Karpas-422 (cell line): ENCODE measurements at regions not wholly inside any gene's neighbourhood (a gene's known extent, or its start where the extent isn't known, plus 50 kb on each side); places are given as distances from the start of the nearest gene placed in this dataset.

ENCODE experiments used
- DNase-seq: peaks from one replicate; pipeline ENCODE4 v3.0.0-alpha.2; 2015
- H2AFZ ChIP-seq: fragments of 200-600 bp; sonication (generic); 2 replicates; pipeline ENCODE4 v1.6.1; 2014; ENCODE audit warnings: antibody characterized with exemption, low read length, mixed read lengths
- H3K27ac ChIP-seq: fragments of 200-600 bp; sonication (generic); 2 replicates; pipeline ENCODE4 v1.5.1; 2014; ENCODE audit warnings: mild to moderate bottlenecking, low read length, moderate library complexity
- H3K27me3 ChIP-seq: fragments of 200-600 bp; sonication (generic); 2 replicates; pipeline ENCODE4 v1.6.1; 2014; ENCODE audit warnings: low read length, mixed read lengths
- H3K36me3 ChIP-seq: fragments of 200-600 bp; sonication (generic); 2 replicates; pipeline ENCODE4 v1.6.1; 2014; ENCODE audit warnings: low read length, mixed read lengths; ENCODE audit not compliant: insufficient read depth
- H3K4me1 ChIP-seq: fragments of 200-600 bp; sonication (generic); 2 replicates; pipeline ENCODE4 v1.6.1; 2014; ENCODE audit warnings: mild to moderate bottlenecking, low read length, mixed read lengths
- H3K4me2 ChIP-seq: fragments of 200-600 bp; sonication (generic); 2 replicates; pipeline ENCODE4 v1.6.1; 2014; ENCODE audit warnings: low read length, low read depth, mild to moderate bottlenecking; ENCODE audit not compliant: poor library complexity, severe bottlenecking
- H3K4me3 ChIP-seq: fragments of 200-600 bp; sonication (generic); 2 replicates; pipeline ENCODE4 v1.5.1; 2014; ENCODE audit warnings: mild to moderate bottlenecking, antibody characterized with exemption, low read length, mixed read lengths
- H3K79me2 ChIP-seq: fragments of 200-600 bp; sonication (generic); 2 replicates; pipeline ENCODE4 v1.6.1; 2014; ENCODE audit warnings: mild to moderate bottlenecking, low read length, mixed read lengths
- H3K9ac ChIP-seq: fragments of 200-600 bp; sonication (generic); 2 replicates; pipeline ENCODE4 v1.6.0; 2014; ENCODE audit warnings: low read length
- H3K9me2 ChIP-seq: fragments of 200-600 bp; sonication (generic), shearing (Covaris generic); replicated peaks from 2 replicates; pipeline ENCODE4 v1.6.0; 2014; ENCODE audit warnings: mild to moderate bottlenecking, low read length, moderate library complexity; ENCODE audit not compliant: insufficient read depth
- H3K9me3 ChIP-seq: fragments of 300-700, 200-600 bp; sonication (generic); 2 replicates; pipeline ENCODE4 v1.6.1; 2014; ENCODE audit warnings: low read length, mixed read lengths
- H4K20me1 ChIP-seq: fragments of 200-600 bp; sonication (generic); 2 replicates; pipeline ENCODE4 v1.6.1; 2014; ENCODE audit warnings: mild to moderate bottlenecking, antibody characterized with exemption, low read length, low read depth; ENCODE audit not compliant: insufficient read depth

GRCh38 chr2:853203-853870 is 97.3 kb upstream of the SNTG2 start:
- Histone ChIP-seq H3K36me3 (no peaks in the 10 kb centered on the region), H3K4me3 (no peak overlapping the region), H3K9me3 (no peaks in the 10 kb centered on the region), H3K4me2 (no peak overlapping the region), H2AFZ (no peak overlapping the region), H3K27me3 (no peaks in the 10 kb centered on the region), H3K27ac (no peak overlapping the region), H3K4me1 (no peaks in the 10 kb centered on the region), H4K20me1 (no peaks in the 10 kb centered on the region), H3K79me2 (no peaks in the 10 kb centered on the region), H3K9ac (no peak overlapping the region), H3K9me2 (no peaks in the 10 kb centered on the region)
- no peak for DNase-seq

DNA sequence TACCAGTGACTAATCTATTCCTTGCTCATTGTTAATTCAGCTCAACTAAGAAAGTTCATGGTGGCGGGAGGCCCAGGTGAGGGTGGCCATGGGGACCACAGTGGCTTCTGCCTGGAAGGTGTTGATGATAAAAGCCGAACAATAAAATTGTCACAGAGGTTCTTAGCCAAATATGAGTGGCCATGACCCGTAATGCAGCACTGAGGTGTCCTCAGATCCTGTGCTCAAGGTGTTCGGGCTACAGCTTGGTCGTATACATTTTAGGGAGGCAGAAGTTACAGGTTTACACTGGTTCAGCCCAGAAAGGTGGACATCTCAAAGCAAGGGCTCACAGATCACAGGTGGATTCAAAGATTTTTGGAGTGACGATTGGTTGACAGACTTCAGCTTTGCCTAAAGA is 98.5 kb upstream of the SNTG2 start:
- no peak overlapping the region for H3K27ac ChIP-seq

GRCh38 chr2:851680-852079 is 99.0 kb upstream of the SNTG2 start:
- Histone ChIP-seq H3K36me3 (no peaks in the 10 kb centered on the region), H3K9me2 (no peaks in the 10 kb centered on the region), H3K27ac (no peak overlapping the region), H2AFZ (no peak overlapping the region), H3K79me2 (no peaks in the 10 kb centered on the region), H4K20me1 (no peaks in the 10 kb centered on the region), H3K4me2 (no peak overlapping the region), H3K4me1 (peaks cover 12% of the 10 kb centered on the region), H3K9ac (no peak overlapping the region), H3K4me3 (no peak overlapping the region), H3K27me3 (no peaks in the 10 kb centered on the region), H3K9me3 (no peaks in the 10 kb centered on the region)
- no peak for DNase-seq

More for the DNA sequence above, 98.5 kb upstream of the SNTG2 start:
- no peaks in the 10 kb centered on the region for H4K20me1 ChIP-seq
- H3K9me3 ChIP-seq, result no peaks in the 10 kb centered on the region
- H3K4me2 ChIP-seq, result no peak overlapping the region
- no peak overlapping the region for H3K9ac ChIP-seq
- no peak overlapping the region for H3K4me3 ChIP-seq
- no peak overlapping the region for H2AFZ ChIP-seq
- no peaks in the 10 kb centered on the region for H3K36me3 ChIP-seq
- no peaks in the 10 kb centered on the region for H3K79me2 ChIP-seq
- DNase-seq, result no peak
- H3K27me3 ChIP-seq, result no peaks in the 10 kb centered on the region
- H3K4me1 ChIP-seq, result peaks cover 11% of the 10 kb centered on the region
- H3K9me2 ChIP-seq, result no peaks in the 10 kb centered on the region

DNA sequence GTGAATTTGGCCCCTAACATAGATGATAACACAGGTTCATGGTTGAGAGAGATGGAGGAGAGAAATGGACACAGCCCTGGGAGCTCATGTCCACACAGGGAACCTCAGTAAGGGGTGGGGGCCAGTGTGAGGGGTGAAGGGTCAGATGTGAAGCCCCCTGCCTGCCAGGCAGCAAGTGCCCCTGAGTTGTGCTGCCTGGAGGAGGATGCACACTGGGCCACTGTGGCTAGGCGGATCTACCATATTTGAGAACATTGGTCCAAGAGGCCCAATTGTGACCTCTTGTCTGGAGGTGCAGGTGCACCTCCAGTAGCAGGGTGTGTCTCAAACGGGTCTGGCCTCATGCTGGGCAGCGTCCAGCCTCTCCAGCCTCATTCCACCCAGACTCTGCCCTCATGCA is 99.6 kb upstream of the SNTG2 start:
- no peak overlapping the region for H3K27ac ChIP-seq
- H3K79me2 ChIP-seq, result no peaks in the 10 kb centered on the region
- H3K4me3 ChIP-seq, result no peak overlapping the region
- H3K27me3 ChIP-seq, result no peaks in the 10 kb centered on the region
- no peaks in the 10 kb centered on the region for H3K9me2 ChIP-seq
- H2AFZ ChIP-seq, result no peak overlapping the region
- no peaks in the 10 kb centered on the region for H3K9me3 ChIP-seq
- no peaks in the 10 kb centered on the region for H4K20me1 ChIP-seq
- no peak overlapping the region for H3K4me2 ChIP-seq
- DNase-seq, result no peak
- H3K4me1 ChIP-seq, result peaks cover 12% of the 10 kb centered on the region
- H3K9ac ChIP-seq, result no peak overlapping the region
- H3K36me3 ChIP-seq, result no peaks in the 10 kb centered on the region

DNA sequence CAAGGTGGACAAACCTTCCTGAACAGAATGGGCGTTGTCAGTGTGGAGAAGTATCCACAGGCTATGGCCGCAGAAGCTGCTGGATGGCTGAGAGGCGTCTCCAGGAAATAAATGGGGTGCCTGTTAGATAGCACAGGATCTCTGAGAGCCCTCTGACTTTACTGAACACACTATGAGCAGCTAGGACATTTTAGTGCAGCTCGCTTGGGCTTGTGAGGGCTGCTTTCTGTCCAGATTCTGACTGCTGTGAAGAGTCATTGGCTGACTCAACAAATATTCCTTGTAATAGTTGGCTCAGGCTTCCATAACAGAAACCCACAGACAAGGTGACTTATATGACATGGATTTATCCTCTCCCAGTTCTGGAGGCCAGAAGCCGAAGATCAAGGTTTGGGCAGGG is 100.2 kb upstream of the SNTG2 start:
- H3K9me3 ChIP-seq, result no peaks in the 10 kb centered on the region
- H3K4me3 ChIP-seq, result no peak overlapping the region
- H3K4me2 ChIP-seq, result no peak overlapping the region
- no peaks in the 10 kb centered on the region for H3K79me2 ChIP-seq
- no peak overlapping the region for H3K9ac ChIP-seq
- no peak overlapping the region for H2AFZ ChIP-seq
- H3K27me3 ChIP-seq, result no peaks in the 10 kb centered on the region
- no peak overlapping the region for H3K27ac ChIP-seq
- no peaks in the 10 kb centered on the region for H4K20me1 ChIP-seq
- H3K9me2 ChIP-seq, result no peaks in the 10 kb centered on the region
- peak; percentile 58 for DNase-seq
- peaks cover 12% of the 10 kb centered on the region for H3K4me1 ChIP-seq
- H3K36me3 ChIP-seq, result no peaks in the 10 kb centered on the region

DNA sequence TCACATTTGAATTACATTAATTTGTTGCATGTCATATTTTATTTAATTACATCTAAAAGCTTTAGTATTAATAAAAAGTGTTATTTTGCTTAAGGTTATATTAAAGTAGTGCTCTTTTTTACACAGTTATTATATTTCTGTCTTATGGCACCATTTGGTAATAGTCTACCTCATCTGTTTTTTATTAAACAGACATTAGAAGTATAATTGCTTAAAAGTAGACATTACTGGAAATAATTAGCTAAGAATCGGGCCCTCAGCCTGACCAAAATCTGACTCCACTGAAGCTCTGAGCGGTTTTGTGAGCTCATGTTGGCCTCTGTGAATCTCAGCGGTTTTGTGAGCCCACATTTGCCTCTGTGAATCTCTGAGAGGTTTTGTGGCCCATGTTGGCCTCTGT is 102.5 kb upstream of the SNTG2 start:
- H3K4me2 ChIP-seq, result no peak overlapping the region
- no peaks in the 10 kb centered on the region for H4K20me1 ChIP-seq
- no peaks in the 10 kb centered on the region for H3K9me3 ChIP-seq
- no peak overlapping the region for H3K4me3 ChIP-seq
- no peaks in the 10 kb centered on the region for H3K9me2 ChIP-seq
- peak overlapping the region; percentile 73 for H2AFZ ChIP-seq
- peaks cover 12% of the 10 kb centered on the region for H3K4me1 ChIP-seq
- H3K79me2 ChIP-seq, result no peaks in the 10 kb centered on the region
- DNase-seq, result no peak
- H3K36me3 ChIP-seq, result no peaks in the 10 kb centered on the region
- no peaks in the 10 kb centered on the region for H3K27me3 ChIP-seq
- no peak overlapping the region for H3K9ac ChIP-seq
- H3K27ac ChIP-seq, result no peak overlapping the region

DNA sequence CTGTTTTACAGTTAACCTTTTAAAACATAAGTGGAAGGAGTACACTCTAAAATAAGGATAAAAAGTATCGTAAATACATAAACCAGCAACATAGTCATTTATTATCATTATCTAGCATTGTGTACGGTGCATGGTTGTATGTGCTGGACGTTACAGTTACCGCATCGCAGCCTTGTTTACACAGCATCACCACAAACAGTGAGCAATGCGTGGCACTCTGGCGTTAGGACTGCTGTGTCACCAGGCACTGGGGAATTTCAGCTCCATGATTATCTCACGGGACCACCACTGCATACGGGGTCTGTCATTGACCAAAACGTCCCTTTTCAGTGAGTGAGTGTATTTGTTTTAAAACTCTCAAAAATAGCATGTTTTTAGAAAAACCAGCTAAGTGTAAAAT is 103.0 kb upstream of the SNTG2 start:
- H3K4me1 ChIP-seq, result peaks cover 12% of the 10 kb centered on the region
- H3K79me2 ChIP-seq, result no peaks in the 10 kb centered on the region
- H3K27ac ChIP-seq, result peak overlapping the region; percentile 24; the same call in 1 of the 2 replicates
- no peaks in the 10 kb centered on the region for H3K27me3 ChIP-seq
- no peaks in the 10 kb centered on the region for H4K20me1 ChIP-seq
- H2AFZ ChIP-seq, result no peak overlapping the region
- no peak for DNase-seq
- H3K9ac ChIP-seq, result no peak overlapping the region
- no peak overlapping the region for H3K4me2 ChIP-seq
- H3K9me2 ChIP-seq, result no peaks in the 10 kb centered on the region
- H3K4me3 ChIP-seq, result no peak overlapping the region
- H3K9me3 ChIP-seq, result no peaks in the 10 kb centered on the region
- no peaks in the 10 kb centered on the region for H3K36me3 ChIP-seq

DNA sequence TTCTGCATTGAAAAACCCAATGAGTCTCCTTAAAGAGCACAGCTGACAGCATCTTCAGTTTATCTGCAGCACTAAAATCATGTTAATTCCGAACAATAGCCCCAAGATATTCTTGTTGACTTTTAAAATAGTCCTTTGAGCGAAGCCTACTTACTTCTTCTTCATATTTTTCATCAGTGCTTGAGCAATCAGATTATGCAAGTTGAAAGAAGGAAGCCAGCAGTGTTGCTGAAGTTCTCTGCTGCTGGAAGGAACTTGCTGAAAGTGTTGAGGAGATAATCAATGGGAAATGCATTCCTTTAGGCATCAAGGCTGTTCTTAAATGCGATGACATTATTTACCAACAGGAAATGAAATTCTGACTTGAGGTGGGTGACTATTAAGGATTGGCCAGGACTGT is 105.9 kb upstream of the SNTG2 start:
- Histone ChIP-seq H2AFZ (no peak overlapping the region), H3K4me2 (no peak overlapping the region), H3K4me3 (no peak overlapping the region), H3K27me3 (no peaks in the 10 kb centered on the region), H3K9me2 (no peaks in the 10 kb centered on the region), H3K36me3 (no peaks in the 10 kb centered on the region), H3K79me2 (no peaks in the 10 kb centered on the region), H4K20me1 (no peaks in the 10 kb centered on the region), H3K27ac (no peak overlapping the region), H3K9ac (no peak overlapping the region), H3K4me1 (peaks cover 12% of the 10 kb centered on the region), H3K9me3 (no peaks in the 10 kb centered on the region)
- no peak for DNase-seq
